ENCODE measurements at regions not wholly inside any gene's neighbourhood (a gene's known extent, or its start where the extent isn't known, plus 50 kb on each side); places are given as distances from the start of the nearest gene placed in this dataset.

DNA sequence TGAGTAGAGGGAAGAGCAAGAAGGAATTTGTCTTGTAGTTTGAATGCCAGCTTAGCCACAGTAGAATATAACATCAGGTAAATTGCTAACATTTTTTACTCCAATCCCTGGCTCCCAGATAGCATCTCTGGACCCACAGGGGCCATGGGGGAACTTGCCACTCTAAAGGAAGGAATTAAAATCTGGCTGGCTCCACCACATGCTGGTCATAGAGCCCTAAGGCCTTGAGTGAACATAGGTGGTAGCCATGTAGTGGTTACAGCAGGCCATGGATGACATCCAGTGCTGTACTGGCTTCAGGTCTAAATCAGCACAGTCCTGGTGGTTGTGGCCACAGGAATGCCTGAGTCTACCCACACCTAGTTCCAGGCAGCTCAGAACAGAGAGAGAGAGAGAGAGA, 109.9 kb upstream of the RGMB start:
- no peak for TF ChIP-seq POLR2A (IDR thresholded peaks at IDR 0.05)
- TF ChIP-seq, protein P1, sequence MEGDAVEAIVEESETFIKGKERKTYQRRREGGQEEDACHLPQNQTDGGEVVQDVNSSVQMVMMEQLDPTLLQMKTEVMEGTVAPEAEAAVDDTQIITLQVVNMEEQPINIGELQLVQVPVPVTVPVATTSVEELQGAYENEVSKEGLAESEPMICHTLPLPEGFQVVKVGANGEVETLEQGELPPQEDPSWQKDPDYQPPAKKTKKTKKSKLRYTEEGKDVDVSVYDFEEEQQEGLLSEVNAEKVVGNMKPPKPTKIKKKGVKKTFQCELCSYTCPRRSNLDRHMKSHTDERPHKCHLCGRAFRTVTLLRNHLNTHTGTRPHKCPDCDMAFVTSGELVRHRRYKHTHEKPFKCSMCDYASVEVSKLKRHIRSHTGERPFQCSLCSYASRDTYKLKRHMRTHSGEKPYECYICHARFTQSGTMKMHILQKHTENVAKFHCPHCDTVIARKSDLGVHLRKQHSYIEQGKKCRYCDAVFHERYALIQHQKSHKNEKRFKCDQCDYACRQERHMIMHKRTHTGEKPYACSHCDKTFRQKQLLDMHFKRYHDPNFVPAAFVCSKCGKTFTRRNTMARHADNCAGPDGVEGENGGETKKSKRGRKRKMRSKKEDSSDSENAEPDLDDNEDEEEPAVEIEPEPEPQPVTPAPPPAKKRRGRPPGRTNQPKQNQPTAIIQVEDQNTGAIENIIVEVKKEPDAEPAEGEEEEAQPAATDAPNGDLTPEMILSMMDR (IDR thresholded peaks at IDR 0.05) = no peak
- no peak for TF ChIP-seq POLR2AphosphoS5 (IDR thresholded peaks at IDR 0.05; ENCODE audit: insufficient read depth in 1 of 2, low read depth in 1 of 2)
